H9 (cell line): ENCODE measurements at regions not wholly inside any gene's neighbourhood (a gene's known extent, or its start where the extent isn't known, plus 50 kb on each side); places are given as distances from the start of the nearest gene placed in this dataset.

Experiments
- DNase-seq: peaks from one replicate; pipeline ENCODE4 v3.0.0-alpha.2; 2017
- H2AFZ ChIP-seq: one replicate; pipeline ENCODE4 v1.6.1; 2013; ENCODE audit warnings: mild to moderate bottlenecking, low read length, control low read depth, moderate library complexity
- H2AK5ac ChIP-seq: 2 replicates; pipeline ENCODE4 v1.6.1; 2013; ENCODE audit warnings: low read length, control low read depth, mixed read lengths; ENCODE audit not compliant: insufficient read length
- H2BK120ac ChIP-seq: one replicate; pipeline ENCODE4 v1.6.1; 2013; ENCODE audit warnings: low read depth, mild to moderate bottlenecking, low read length, control low read depth, inconsistent platforms; ENCODE audit not compliant: poor library complexity, severe bottlenecking
- H2BK12ac ChIP-seq: 2 replicates; pipeline ENCODE4 v1.6.1; 2013; ENCODE audit warnings: low read length, control low read depth, mixed read lengths, low read depth; ENCODE audit not compliant: insufficient read length
- H2BK15ac ChIP-seq: 2 replicates; pipeline ENCODE4 v1.6.1; 2013; ENCODE audit warnings: low read depth, low read length, control low read depth
- H2BK20ac ChIP-seq: one replicate; pipeline ENCODE4 v1.6.1; 2013; ENCODE audit warnings: low read depth, mild to moderate bottlenecking, low read length, control low read depth, inconsistent platforms; ENCODE audit not compliant: poor library complexity, severe bottlenecking
- H2BK5ac ChIP-seq: 2 replicates; pipeline ENCODE4 v1.6.1; 2013; ENCODE audit warnings: low read length, control low read depth, mixed read lengths; ENCODE audit not compliant: insufficient read length
- H3K14ac ChIP-seq: 2 replicates; pipeline ENCODE4 v1.6.1; 2013; ENCODE audit warnings: low read length, control low read depth; ENCODE audit not compliant: insufficient read depth
- H3K18ac ChIP-seq: 2 replicates; pipeline ENCODE4 v1.6.1; 2013; ENCODE audit warnings: low read depth, mild to moderate bottlenecking, mixed read lengths, low read length, control low read depth; ENCODE audit not compliant: insufficient read length
- H3K23ac ChIP-seq: 2 replicates; pipeline ENCODE4 v1.6.1; 2013; ENCODE audit warnings: low read length, control low read depth, mixed read lengths, low read depth; ENCODE audit not compliant: insufficient read length
- H3K23me2 ChIP-seq: 2 replicates; pipeline ENCODE4 v1.6.1; 2013; ENCODE audit warnings: low read depth, mild to moderate bottlenecking, mixed read lengths, low read length, control low read depth; ENCODE audit not compliant: insufficient read length, poor library complexity, severe bottlenecking
- H3K27ac ChIP-seq: 2 replicates; pipeline ENCODE4 v1.5.1; 2013; ENCODE audit warnings: low read length, control low read depth, mixed read lengths, low read depth; ENCODE audit not compliant: insufficient read length
- H3K27me3 ChIP-seq: 2 replicates; pipeline ENCODE4 v1.6.1; 2013; ENCODE audit warnings: low read length, control low read depth, inconsistent platforms; ENCODE audit not compliant: insufficient read depth
- H3K4ac ChIP-seq: 2 replicates; pipeline ENCODE4 v1.6.1; 2013; ENCODE audit warnings: low read depth, mild to moderate bottlenecking, control low read depth, inconsistent platforms, low read length, moderate library complexity
- H3K4me1 ChIP-seq: 2 replicates; pipeline ENCODE4 v1.6.1; 2013; ENCODE audit warnings: low read length, control low read depth, inconsistent platforms; ENCODE audit not compliant: insufficient read depth
- H3K4me2 ChIP-seq: 2 replicates; pipeline ENCODE4 v1.6.1; 2013; ENCODE audit warnings: low read length, control low read depth, mixed read lengths; ENCODE audit not compliant: insufficient read length, insufficient read depth
- H3K56ac ChIP-seq: 2 replicates; pipeline ENCODE4 v1.6.1; 2013; ENCODE audit warnings: low read depth, mild to moderate bottlenecking, mixed read lengths, low read length, control low read depth; ENCODE audit not compliant: insufficient read length
- H3K79me1 ChIP-seq: 2 replicates; pipeline ENCODE4 v1.6.1; 2013; ENCODE audit warnings: low read depth, mild to moderate bottlenecking, moderate library complexity, low read length, control low read depth, inconsistent platforms; ENCODE audit not compliant: insufficient read depth, poor library complexity, severe bottlenecking
- H3K79me2 ChIP-seq: 2 replicates; pipeline ENCODE4 v1.6.1; 2013; ENCODE audit warnings: low read length, control low read depth, inconsistent platforms; ENCODE audit not compliant: insufficient read depth
- H3K9ac ChIP-seq: 2 replicates; pipeline ENCODE4 v1.6.1; 2013; ENCODE audit warnings: low read length, control low read depth, mixed read lengths; ENCODE audit not compliant: insufficient read length; ENCODE audit errors: extremely low read depth
- H3K9me3 ChIP-seq: one replicate; pipeline ENCODE4 v1.6.1; 2013; ENCODE audit warnings: low read depth, low read length, inconsistent platforms; ENCODE audit not compliant: control insufficient read depth
- H3T11ph ChIP-seq: one replicate; pipeline ENCODE4 v1.6.1; 2013; ENCODE audit warnings: mild to moderate bottlenecking, low read length, control low read depth, inconsistent platforms
- H4K20me1 ChIP-seq: one replicate; pipeline ENCODE4 v1.6.1; 2013; ENCODE audit not compliant: control insufficient read depth, insufficient read length, insufficient read depth
- H4K5ac ChIP-seq: 2 replicates; pipeline ENCODE4 v1.6.1; 2013; ENCODE audit warnings: low read depth, mild to moderate bottlenecking, mixed read lengths, low read length, control low read depth; ENCODE audit not compliant: insufficient read length
- H4K8ac ChIP-seq: replicated peaks from 2 replicates; pipeline ENCODE4 v1.6.1; 2013; ENCODE audit warnings: low read length, control low read depth, mixed read lengths, low read depth; ENCODE audit not compliant: insufficient read length
- H4K91ac ChIP-seq: 2 replicates; pipeline ENCODE4 v1.6.1; 2013; ENCODE audit warnings: low read depth, mild to moderate bottlenecking, moderate library complexity, mixed read lengths, low read length, control low read depth; ENCODE audit not compliant: insufficient read length
- H3K27ac Mint-ChIP-seq, 3 experiments: 2 replicates in 2 of 3; 3 replicates in 1 of 3; pipeline ENCODE4 v1.8.0; 2020 to 2021; ENCODE audit warnings: mixed read lengths in 3 of 3, mild to moderate bottlenecking in 1 of 3, moderate library complexity in 1 of 3
- H3K27me3 Mint-ChIP-seq: 2 replicates; pipeline ENCODE4 v1.8.0; 2021; ENCODE audit warnings: low read depth, mild to moderate bottlenecking, moderate library complexity, mixed read lengths
- H3K36me3 Mint-ChIP-seq, 3 experiments: 2 replicates in 2 of 3; 3 replicates in 1 of 3; pipeline ENCODE4 v1.8.0; 2020 to 2021; ENCODE audit warnings: low read depth in 3 of 3, mixed read lengths in 3 of 3; ENCODE audit not compliant: insufficient read depth in 1 of 3
- H3K4me1 Mint-ChIP-seq, 2 experiments: 2 replicates each; pipeline ENCODE4 v1.8.0; 2020; ENCODE audit warnings: mixed read lengths in 2 of 2
- H3K4me3 Mint-ChIP-seq, 2 experiments: 2 replicates in 1 of 2; 3 replicates in 1 of 2; pipeline ENCODE4 v1.8.0; 2020 to 2021; ENCODE audit warnings: mild to moderate bottlenecking in 2 of 2, mixed read lengths in 2 of 2, moderate library complexity in 1 of 2
- H3K9me3 Mint-ChIP-seq, 2 experiments: 2 replicates in 1 of 2; 3 replicates in 1 of 2; pipeline ENCODE4 v1.8.0; 2020; ENCODE audit warnings: mild to moderate bottlenecking in 2 of 2, mixed read lengths in 2 of 2, moderate library complexity in 1 of 2
- WGBS: extraction: QIAGEN DNeasy Blood & Tissue Kit; methylation state at CpG from one replicate; pipeline ENCODE4 v1.1.7; 2013; ENCODE audit warnings: missing lambda C conversion rate, low lambda C conversion rate, mixed read lengths; ENCODE audit not compliant: insufficient read length; ENCODE audit errors: extremely low coverage; 5-methylcytosine and 5-hydroxymethylcytosine counted together
- TF ChIP-seq, protein P1 (sequence below): fragments of 200-600 bp; sonication (generic); conservative IDR thresholded peaks from 3 replicates; pipeline ENCODE4 v1.8.0; 2021; ENCODE audit warnings: antibody characterized with exemption, mild to moderate bottlenecking

DNA sequence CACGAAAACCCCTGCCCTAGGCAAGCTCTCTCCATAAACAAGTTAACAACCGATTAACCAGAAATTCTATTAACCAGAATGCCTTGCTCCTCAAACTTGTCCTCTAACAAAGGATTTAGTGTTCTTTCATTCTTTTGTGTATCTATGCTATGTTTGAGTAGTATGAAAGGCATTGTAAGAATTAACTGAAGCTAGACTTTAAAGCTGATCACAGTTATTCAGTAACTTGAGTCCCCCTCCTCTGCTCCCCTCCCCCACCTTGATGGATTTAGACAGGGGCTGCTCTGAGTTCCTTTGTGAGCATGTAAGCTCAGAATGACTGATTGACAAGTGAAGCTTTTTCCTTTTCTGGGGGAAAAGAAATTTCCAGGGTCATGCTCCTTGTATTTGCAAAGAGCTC lies 257.6 kb downstream of the TTLL7 start:
- TF ChIP-seq, protein P1, sequence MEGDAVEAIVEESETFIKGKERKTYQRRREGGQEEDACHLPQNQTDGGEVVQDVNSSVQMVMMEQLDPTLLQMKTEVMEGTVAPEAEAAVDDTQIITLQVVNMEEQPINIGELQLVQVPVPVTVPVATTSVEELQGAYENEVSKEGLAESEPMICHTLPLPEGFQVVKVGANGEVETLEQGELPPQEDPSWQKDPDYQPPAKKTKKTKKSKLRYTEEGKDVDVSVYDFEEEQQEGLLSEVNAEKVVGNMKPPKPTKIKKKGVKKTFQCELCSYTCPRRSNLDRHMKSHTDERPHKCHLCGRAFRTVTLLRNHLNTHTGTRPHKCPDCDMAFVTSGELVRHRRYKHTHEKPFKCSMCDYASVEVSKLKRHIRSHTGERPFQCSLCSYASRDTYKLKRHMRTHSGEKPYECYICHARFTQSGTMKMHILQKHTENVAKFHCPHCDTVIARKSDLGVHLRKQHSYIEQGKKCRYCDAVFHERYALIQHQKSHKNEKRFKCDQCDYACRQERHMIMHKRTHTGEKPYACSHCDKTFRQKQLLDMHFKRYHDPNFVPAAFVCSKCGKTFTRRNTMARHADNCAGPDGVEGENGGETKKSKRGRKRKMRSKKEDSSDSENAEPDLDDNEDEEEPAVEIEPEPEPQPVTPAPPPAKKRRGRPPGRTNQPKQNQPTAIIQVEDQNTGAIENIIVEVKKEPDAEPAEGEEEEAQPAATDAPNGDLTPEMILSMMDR = no peak
- Histone ChIP-seq H3K23me2 (no peaks in the 10 kb centered on the region), H3K9me3 (no peaks in the 10 kb centered on the region), H4K20me1 (no peaks in the 10 kb centered on the region), H3K27ac (no peak overlapping the region), H2AK5ac (no peak overlapping the region), H2BK120ac (no peak overlapping the region), H3K79me2 (no peaks in the 10 kb centered on the region), H4K5ac (no peak overlapping the region), H4K91ac (no peak overlapping the region), H2BK12ac (no peak overlapping the region), H2BK20ac (no peak overlapping the region), H3K14ac (no peak overlapping the region), H2AFZ (no peak overlapping the region), H4K8ac (no peak overlapping the region), H3K27me3 (no peaks in the 10 kb centered on the region), H2BK15ac (no peak overlapping the region), H3K4ac (no peak overlapping the region), H3K79me1 (no peaks in the 10 kb centered on the region), H3K18ac (no peak overlapping the region), H3T11ph (no peak overlapping the region), H3K4me1 (0 out of 2 replicates have a peak, but pooled peaks cover 3% of the 10 kb centered on the region), H2BK5ac (no peak overlapping the region), H3K4me2 (no peak overlapping the region), H3K23ac (no peak overlapping the region), H3K9ac (no peak overlapping the region), H3K56ac (no peak overlapping the region)
- H3K27ac Mint-ChIP-seq = no peak overlapping the region
- no peak overlapping the region for H3K4me3 Mint-ChIP-seq
- H3K36me3 Mint-ChIP-seq = no peaks in the 10 kb centered on the region
- no peaks in the 10 kb centered on the region for H3K27me3 Mint-ChIP-seq
- no peaks in the 10 kb centered on the region for H3K9me3 Mint-ChIP-seq
- no peak for DNase-seq
- whole genome bisulfite sequencing = no CpG with 5 or more reads among the region's 2 CpGs
- peaks cover 18 to 21% of the 10 kb centered on the region in 2 experiments for H3K4me1 Mint-ChIP-seq
